Hematopoietic multipotent progenitor cell treated with erythropoietin and hydrocortisone succinate and interleukin-3 and kit ligand, for 17 days (in vitro differentiated cells): ENCODE measurements at regions not wholly inside any gene's neighbourhood (a gene's known extent, or its start where the extent isn't known, plus 50 kb on each side); places are given as distances from the start of the nearest gene placed in this dataset.
"Not testable (repeated sequence)": the region's sequence is repeated elsewhere in the genome, so short reads cannot be mapped to it uniquely, and the experiment has no call there.

Source experiments
- DNase-seq: peaks from one replicate; pipeline ENCODE4 v3.0.0-alpha.2; 2015; ENCODE audit warnings: low spot score

DNA sequence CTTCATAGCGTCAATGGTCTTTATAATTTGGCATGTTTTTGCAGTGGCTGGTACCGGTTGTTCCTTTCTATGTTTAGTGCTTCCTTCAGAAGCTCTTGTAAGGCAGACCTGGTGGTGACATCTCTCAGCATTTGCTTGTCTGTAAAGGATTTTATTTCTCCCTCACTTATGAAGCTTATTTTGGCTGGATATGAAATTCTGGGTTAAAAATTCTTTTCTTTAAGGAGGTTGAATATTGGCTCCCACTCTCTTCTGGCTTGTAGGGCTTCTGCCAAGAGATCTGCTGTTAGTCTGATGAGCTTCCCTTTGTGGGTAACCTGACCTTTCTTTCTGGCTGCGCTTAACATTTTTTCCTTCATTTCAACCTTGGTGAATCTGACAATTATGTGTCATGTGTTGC is 250.0 kb upstream of the CTNNB1 start:
- not testable (repeated sequence) for DNase-seq

DNA sequence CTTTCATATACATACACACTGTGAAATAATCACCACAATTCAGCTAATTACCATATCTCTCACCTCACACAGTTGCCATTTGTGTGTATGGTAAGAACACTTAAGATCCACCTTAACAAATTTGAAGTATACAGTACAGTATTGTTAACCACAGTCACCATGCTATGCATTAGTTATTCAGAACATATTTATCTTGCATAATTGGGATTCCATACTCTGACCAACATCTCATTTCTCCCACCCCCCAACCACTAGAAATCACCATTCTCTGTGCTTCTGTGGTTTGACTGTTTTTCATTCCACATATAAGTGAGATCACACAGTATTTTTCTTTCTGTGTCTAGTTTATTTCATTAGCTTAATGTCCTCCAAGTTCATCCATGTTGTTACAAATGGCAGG is 247.7 kb upstream of the CTNNB1 start:
- DNase-seq, result no peak

DNA sequence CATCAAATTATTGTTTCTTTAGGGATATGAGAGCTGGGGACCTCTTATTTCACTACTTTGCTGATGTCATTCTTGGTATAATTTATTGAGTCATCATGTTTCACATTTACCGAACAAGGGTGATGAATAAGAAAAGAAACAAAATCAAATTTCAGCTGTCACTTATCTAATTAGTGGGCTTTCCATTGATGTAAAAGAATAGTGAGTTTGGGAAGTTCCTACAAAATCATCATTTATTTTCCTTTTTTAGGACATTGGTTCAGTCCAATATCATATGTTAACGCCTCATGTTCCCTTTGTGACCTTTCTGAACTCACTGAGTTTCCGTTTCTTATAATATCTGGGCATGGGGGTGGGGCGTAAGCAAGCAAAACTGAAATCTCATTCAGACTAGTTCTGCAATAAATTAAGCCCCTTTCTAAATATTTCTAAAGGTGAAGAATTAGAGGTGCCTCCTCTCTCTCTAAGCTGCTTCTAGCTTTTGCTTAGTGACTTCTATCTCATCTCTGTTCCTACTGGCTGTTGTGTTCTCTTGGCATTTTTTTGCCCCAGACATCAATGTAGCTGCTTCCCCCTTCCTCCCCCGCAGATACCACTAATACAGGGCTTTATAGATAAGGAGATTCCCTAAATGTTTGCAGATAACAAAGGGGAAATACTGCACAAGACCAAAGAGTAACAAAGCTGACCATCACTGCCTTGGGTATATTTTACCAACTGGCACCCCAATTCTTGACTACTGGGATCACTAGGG is 238.0 kb upstream of the CTNNB1 start:
- no peak for DNase-seq

DNA sequence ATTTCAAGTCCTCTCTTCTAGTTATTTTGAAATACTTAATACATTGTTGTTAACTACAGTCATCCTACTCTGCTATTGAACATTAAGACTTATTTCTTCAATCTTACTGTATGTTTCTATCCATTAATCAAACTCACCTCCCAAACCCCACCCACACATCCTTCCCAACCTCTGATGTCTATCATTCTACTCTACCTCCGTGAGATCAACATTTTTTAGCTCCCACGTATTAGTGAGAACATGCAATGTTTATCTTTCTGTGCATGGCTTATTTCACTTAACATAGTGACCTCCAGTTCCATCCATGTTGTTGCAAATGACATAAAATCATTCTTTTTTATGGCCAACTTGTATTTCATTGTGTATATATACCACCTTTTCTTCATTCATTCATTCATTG is 236.6 kb upstream of the CTNNB1 start:
- DNase-seq, result no peak

DNA sequence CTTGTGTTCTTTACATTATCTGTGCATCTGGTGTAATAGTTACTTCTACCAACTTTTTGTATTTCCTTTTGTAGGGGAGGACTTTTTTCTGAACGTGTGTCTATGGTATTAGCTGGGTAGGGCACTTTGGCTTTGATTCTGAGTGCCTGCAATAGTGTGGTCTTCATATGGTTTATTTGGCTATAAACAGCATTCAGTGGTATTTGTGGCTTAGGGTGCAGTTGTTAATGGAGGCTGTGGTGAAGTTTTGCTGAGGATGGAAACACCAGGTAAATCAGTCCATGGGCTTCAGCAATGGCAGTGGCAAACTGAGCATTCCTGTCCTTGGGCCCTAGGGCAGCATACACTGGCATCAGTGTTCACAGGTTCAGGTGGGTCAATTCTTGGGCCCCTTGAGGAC is 230.6 kb upstream of the CTNNB1 start:
- DNase-seq, result no peak

DNA sequence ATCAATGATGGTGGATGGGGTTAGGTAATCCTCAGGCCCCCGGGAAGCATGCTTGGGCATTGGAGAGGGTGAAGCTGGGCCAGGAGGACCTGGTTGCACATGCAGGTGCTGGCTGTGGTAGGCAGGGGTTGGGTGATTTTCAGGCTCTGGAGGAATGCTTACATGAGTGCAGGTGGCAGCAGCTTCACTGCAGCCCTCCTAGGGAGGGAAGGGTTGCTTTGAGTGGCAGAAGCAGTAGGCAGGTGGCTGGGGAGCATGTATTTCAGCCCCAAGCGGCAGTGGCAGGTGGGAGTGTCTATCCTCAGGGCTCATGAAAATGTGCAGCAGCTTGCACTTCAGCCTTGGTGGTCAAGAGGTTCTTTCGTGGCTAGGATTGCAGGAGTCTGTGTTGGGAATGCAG is 230.0 kb upstream of the CTNNB1 start:
- DNase-seq, result no peak

DNA sequence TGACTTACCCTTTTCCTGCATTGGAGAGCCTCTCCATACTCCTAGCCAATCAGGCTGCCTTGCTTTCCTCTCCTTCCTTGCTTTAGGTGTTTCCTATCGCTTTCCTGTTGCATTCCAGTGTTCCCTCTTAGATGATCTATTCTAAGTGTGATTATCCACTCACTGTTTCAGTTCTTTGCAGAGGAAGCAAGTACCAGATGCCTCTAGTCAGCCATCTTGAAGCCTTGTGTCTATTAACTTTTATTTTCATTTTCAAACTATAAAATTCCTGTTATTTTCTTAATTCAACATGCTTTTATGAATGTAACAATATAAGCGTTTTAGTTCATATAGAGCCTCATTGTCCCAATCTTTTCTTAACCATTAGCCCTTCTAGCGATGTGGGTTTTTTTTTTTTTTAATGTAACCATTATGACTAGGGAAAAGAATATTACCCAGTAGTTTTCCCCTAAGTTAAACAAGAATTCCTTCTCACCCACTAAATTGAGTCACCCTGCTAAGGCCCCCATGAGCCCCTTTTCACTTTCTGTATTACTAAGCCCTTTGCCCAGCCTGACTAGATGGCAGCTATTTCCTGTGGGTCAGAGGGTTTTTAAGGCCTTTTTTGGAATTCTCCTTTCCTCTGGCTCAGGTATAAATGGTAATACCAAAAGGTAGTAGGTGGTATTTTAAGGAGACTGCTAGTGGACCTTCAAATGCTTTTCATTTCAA is 229.4 kb upstream of the CTNNB1 start:
- DNase-seq, result no peak

DNA sequence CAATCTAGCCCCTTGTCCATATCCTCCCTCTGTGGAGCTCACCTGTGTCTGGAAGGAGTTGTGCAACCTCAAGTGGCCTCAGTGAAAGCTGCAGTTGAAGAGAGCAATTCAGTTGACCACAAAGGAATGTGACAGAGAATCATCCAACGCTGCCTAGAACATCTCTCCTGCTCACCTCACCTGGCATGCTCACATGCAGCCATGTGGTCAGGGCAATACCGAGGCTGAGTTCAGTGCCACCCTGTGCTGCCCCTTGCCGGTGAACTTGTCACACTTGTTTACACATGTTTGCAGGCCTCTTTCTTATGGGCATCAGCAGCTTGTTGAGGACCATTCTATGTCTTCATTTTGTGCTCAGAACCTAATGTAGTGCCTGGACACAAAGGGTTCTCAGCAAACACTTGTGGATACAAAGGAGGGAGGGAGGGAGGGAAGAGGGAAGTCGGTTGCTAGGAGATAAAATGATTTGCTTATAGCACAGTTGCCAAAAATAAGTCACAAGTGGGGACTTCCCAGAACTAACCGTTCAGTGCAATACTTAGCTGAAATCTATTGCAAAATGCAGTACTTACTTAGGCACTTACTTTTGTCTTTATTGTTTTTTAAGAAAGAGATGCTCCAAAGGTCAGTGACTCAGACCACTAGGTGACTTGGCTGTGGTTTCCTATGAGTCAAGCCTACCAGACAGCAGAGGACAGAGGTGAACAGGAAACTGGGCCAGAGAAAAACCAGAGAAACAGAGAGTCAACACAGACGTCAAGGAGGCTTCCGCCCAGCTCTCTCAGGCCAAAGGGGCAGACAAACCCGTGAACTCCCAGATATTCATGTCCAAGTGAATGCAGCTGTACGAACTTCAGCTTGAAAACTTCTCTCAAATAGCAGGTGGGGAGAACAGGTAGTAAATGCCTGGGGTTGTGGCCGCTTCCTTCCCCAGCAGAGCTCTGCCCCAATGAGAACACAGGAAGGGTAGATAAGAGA is 227.8 kb upstream of the CTNNB1 start:
- no peak for DNase-seq

DNA sequence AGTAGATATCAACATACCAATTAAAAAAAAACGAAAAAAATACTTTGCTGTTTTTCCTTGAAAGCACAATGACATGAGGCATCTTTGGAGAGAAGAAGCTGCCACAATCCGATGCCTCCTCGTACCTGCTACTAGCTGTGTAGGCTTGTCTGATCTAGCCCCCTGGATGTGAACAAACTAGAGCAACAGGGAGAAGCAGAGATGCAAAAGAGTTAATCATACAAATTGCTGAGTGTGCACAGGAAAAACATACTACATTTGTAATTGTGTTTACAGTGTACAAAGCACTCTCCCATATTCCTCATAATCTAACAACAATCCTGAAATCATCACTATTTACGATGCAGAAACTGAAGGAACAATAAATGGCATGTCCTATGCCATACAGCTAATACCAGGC is 227.0 kb upstream of the CTNNB1 start:
- DNase-seq, result no peak

DNA sequence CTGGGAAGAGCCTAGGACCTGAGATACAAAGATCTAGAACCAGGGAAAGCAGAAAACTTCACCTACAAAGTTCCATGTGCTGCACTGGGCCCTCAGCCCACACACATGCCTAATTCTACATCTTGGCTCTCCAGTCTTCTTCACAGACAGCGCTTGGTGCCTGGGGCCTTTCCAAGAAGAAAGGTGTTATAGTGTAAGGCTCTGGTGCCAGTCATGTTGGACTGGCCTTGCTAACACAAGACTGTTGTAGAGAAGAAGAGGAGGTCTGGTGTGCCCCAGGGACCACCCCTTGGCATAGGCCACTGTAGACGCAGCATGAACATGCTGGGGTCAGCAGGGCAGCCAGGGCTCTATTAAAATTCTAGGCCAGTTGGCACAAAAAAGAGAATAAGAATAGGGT is 226.2 kb upstream of the CTNNB1 start:
- no peak for DNase-seq

DNA sequence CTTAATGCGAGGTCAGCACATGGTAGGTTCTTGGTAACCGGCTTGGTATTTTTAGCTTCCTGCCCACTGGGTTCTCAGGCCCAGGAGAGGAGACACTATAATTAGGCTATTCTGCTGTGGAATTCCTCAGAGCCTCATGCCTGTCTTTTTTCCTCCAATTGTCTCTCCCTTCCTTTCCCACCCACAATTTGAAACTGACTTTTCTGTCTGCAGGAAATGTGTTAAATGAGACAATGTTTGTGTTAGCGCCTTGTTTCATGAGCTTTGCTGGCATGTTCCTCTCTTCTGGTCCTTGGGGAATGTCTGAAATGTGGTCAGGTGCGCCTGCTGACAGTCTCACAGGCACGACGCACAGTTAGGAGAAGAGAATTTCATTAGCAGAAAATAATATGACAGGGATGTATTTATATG is 223.6 kb upstream of the CTNNB1 start:
- no peak for DNase-seq

DNA sequence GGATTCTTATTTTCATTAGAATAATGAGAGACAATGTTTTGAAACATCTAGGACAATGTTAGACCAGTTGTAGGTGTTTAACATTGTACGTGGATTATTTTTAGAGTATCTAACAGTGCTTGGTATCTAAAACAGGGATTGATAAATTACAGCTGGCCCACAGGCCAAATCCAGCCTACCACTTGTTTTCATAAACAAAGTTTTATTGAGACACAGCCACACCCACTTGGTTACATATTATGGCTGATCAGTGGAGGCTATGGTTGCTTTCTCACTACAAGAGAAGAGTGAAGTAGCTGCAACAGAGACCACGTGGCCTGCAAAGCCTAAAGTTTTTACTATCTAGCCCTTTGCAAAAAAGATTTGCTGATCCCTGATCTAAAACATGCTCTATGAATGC is 223.1 kb upstream of the CTNNB1 start:
- DNase-seq, result no peak

DNA sequence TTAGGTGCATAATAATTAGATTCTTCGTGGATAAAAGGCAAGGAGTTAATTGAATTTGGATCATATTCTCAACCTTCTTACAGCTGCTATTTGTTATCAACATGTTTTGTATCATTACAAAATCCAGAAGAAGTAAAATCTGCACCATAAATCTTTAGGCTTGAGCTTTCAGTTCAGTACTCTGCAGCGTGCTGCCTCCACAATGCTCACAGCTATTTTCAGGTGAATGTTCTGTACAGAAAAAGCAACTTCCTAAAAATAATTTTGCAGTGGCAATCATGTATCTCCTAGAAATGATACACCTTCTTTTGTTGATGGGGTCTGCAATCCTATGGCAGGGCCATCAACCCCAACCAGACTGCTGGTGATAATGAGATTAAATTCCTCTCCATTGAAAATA is 220.9 kb upstream of the CTNNB1 start:
- DNase-seq, result no peak

DNA sequence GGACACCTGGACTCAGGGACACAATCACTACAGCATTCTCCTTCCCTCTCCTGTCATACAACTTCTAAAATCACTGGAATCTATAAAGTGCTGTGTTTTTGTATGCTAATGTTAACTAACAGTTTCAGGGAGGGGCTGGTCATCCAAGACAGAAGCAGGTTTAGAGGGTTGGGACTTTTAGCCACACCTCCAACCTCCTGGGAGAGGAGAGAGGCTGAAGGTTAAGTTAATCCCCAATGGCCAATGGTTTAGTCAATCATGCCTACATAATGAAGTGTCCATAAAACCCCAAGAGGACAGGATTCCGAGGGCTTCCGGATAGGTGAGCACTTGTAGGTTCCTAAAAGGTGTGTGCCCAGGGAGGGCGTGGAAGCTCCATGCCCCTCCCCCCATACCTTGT is 219.3 kb upstream of the CTNNB1 start:
- DNase-seq, result no peak

DNA sequence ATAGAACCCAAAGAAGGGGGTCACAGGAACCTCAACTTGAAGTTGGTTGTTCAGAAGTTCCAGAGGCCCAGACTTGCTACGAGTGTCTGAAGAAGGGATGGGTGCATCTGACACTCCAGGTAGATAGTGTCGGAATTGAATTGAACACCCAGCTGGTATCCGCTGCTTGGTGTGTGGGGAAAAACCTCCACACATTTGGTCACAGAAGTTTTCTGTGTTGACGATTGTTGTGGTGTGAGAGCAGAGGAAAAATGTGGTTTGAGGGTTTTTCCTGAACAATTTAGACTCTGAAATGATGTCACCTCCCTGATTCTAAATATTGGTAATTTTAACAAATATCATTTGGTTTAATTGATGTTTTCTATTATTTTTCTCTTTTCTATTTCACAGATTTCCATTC is 218.8 kb upstream of the CTNNB1 start:
- DNase-seq, result no peak

DNA sequence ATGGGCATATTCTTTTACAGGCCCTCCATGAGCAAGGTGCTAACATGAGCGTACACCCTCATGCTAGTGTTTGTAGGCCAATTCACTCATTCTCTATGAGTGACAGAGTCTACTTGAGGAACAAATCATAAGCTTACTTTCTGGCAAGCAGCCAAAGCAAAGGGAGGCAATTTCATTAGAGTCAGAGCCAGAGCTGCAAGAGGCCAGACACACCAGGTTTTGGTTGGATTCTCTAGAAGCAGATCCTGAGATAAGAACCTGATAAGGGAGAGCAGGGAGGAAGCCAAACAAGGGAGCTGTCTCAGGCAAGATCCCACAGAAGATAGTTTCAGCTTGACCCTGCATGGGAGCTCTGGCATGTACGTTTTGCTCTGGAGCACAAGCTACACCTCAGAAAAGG is 214.1 kb upstream of the CTNNB1 start:
- no peak for DNase-seq

DNA sequence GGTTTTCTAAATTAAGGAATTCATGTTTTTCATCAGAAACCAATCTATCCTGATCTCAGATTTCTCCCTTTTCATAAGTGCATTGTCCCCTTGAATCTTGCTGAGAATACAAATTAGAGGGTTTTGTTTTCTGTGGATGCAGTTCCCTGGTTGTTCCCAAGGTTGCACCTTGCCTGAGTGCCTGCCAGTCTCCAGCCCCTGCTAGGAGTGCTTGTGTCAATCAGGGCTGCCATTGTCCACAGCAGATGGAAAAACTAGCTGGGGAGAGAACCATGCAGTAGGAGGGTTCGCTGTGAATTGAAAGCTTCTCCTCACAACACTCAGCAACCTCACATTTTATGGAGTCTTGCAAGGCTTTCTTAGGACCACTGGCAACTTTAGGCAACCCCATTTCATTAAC is 210.8 kb upstream of the CTNNB1 start:
- no peak for DNase-seq

DNA sequence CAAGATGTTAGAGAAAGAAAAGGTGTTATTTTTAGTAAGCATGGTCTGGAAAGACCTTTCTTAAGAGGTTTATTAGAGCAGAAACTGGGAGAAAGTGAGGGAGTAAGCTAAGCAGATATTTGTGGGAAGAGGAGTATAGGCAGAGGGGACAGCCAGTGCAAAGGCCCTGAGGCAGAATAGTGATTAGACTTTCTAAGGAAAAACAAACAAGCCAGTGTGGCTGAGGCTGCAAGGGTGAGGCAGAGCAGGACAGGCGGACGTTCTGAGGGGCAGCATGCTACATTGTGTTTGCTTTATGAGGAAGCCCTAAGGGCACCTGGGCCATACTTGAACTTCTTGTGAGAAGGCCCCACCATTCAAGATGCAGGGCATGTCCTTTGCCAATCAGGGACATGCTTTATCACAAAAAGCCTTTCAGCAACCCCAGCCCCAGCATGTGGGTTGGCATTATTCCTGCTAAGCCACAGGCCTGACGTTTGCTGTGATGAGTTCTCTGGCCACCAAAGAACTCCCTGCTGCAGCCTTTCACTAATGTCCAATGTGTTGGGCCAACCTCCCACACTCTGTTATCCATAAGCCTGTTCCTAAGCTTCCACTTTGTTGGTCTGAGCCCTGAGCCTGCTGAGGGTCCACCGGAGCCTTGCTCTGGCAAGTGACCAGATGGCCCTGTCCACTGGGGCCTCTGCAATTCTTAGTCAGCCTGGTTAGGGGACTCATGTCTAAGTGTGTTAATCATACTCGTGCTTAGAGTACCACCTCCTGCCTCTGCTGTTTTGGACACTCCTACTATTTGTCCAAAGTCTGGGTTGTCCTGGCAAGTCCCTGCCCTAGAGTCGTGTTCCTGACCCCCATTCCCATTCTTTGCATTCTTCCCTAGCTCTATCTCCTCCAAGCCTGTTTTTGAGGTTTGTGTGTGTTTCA is 209.9 kb upstream of the CTNNB1 start:
- DNase-seq, result no peak

DNA sequence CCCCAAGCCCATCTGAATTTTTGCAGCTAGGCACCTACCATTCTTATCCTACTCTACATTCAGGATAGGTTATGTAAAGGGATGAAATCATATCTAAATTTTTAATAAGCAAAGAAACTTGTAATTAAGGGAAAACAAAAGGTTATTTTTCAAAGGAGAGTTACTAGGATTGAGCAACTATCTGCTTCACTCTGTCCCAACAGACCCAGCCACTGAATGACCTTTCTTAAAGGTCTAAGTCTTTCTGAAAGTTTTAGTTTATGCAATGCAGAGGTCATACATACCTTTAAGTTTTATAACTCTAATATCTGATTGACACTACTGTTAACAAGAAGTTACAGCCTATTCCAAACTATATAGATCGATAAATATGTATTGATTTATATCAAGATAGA is 209.2 kb upstream of the CTNNB1 start:
- no peak for DNase-seq

DNA sequence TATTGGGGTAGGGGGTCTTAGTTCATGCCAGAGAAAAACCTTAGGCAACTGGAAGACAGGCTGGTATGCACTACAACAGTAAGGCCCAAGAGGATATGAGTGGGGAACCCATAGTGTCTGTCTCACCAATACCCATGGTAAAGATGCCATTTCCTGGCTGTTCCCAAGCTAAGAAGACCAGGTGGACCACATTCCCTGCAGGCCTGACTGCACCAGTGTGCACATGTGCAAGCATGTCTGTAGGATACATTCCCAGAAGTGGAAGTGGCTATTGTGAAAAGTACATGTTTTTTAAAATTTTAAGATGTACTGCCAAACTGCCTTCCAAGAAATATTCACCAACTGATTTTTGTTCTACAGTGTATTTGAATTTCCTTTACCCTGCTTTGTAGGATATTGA is 207.3 kb upstream of the CTNNB1 start:
- no peak for DNase-seq

DNA sequence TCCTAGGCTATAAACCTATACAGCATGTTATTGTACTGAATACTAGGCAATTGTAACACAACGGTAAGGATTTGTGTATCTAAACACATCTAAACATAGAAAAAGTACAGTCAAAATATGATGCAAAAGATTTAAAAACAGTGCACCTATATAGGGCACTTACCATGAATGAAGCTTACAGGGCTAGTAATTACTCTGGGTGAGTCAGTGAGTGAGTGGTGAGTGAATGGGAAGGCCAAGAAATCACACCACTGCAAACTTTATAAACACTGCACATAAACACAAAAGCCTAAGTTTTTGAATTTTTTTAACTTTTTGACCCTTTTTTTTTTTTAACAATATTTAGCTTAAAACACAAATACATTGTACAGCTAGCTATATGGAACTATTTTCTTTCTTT is 204.7 kb upstream of the CTNNB1 start:
- DNase-seq, result no peak

DNA sequence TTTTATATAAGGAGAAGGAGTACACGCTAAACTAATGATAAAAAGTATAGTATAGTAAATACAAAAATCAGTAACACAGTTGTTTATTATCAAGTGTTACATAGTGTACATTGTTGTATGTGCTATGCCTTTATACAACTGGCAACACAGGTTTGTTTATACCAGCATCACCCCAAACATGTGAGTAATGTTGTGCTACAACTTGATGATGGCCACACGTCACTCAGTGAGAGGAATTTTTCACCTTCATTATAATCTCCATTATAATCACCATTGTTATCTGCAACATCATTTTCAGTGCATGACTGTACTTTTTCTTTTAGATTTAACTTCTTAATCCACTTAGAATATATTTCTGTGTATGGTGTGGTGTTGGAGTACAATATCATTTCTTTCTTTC is 204.0 kb upstream of the CTNNB1 start:
- DNase-seq, result no peak
